GM19395 (cell line): ENCODE measurements at regions not wholly inside any gene's neighbourhood (a gene's known extent, or its start where the extent isn't known, plus 50 kb on each side); places are given as distances from the start of the nearest gene placed in this dataset.
"Not testable (repeated sequence)": the region's sequence is repeated elsewhere in the genome, so short reads cannot be mapped to it uniquely, and the experiment has no call there.

Source experiments
- ATAC-seq: cut with Tn5 transposase; IDR thresholded peaks from one replicate; pipeline ENCODE4 v1.9.1; 2021; ENCODE audit warnings: mild to moderate bottlenecking, moderate library complexity; ENCODE audit not compliant: unreplicated experiment

- ATAC-seq: no peak
These were observed 109.2 kb downstream of the TMEM121 start for GRCh38 chr14:105635560-105635959.

GRCh38 chr14:105636021-105636420 is 109.6 kb downstream of the TMEM121 start:
- not testable (repeated sequence) for ATAC-seq

GRCh38 chr14:105636935-105637334 is 110.6 kb downstream of the TMEM121 start:
- ATAC-seq: no peak

- ATAC-seq: not testable (repeated sequence)
These were observed 111.0 kb downstream of the TMEM121 start for GRCh38 chr14:105637345-105637744.

GRCh38 chr14:105639969-105640931 is 113.9 kb downstream of the TMEM121 start:
- not testable (repeated sequence) for ATAC-seq

- ATAC-seq: no peak
These were observed 114.9 kb downstream of the TMEM121 start for GRCh38 chr14:105641075-105641937.

- ATAC-seq: not testable (repeated sequence)
These were observed 115.6 kb downstream of the TMEM121 start for GRCh38 chr14:105641951-105642350.

- not testable (repeated sequence) for ATAC-seq
These were observed 116.1 kb downstream of the TMEM121 start for GRCh38 chr14:105642486-105642885.

GRCh38 chr14:105643406-105644052 is 117.1 kb downstream of the TMEM121 start:
- not testable (repeated sequence) for ATAC-seq

- ATAC-seq: not testable (repeated sequence)
These were observed 117.7 kb downstream of the TMEM121 start for GRCh38 chr14:105644053-105644435.

- not testable (repeated sequence) for ATAC-seq
These were observed 118.1 kb downstream of the TMEM121 start for GRCh38 chr14:105644457-105644856.

GRCh38 chr14:105644891-105645290 is 118.5 kb downstream of the TMEM121 start:
- not testable (repeated sequence) for ATAC-seq

GRCh38 chr14:105645389-105645788 is 119.0 kb downstream of the TMEM121 start:
- ATAC-seq: not testable (repeated sequence)

GRCh38 chr14:105646175-105646574 is 119.8 kb downstream of the TMEM121 start:
- ATAC-seq: no peak

GRCh38 chr14:105646711-105647281 is 120.4 kb downstream of the TMEM121 start:
- ATAC-seq: not testable (repeated sequence)

GRCh38 chr14:105647426-105647783 is 121.0 kb downstream of the TMEM121 start:
- not testable (repeated sequence) for ATAC-seq

GRCh38 chr14:105647784-105648608 is 121.6 kb downstream of the TMEM121 start:
- no peak for ATAC-seq

GRCh38 chr14:105648609-105649535 is 122.5 kb downstream of the TMEM121 start:
- ATAC-seq: not testable (repeated sequence)

GRCh38 chr14:105652317-105652716 is 125.9 kb downstream of the TMEM121 start:
- ATAC-seq: not testable (repeated sequence)
